SK-N-SH (cell line): ENCODE measurements at regions not wholly inside any gene's neighbourhood (a gene's known extent, or its start where the extent isn't known, plus 50 kb on each side); places are given as distances from the start of the nearest gene placed in this dataset.

ENCODE experiments used
- ELF1 ChIP-seq: IDR thresholded peaks from 2 replicates; pipeline ENCODE4 v1.4.0; 2012
- EP300 ChIP-seq, 2 experiments: IDR thresholded peaks; 2 replicates each; pipeline versions ENCODE4 v1.4.0 to v1.6.1; 2012; ENCODE audit warnings: borderline replicate concordance in 1 of 2, low read depth in 1 of 2, low read length in 1 of 2
- EZH2phosphoT487 ChIP-seq: fragments of 200-600 bp; sonication (generic); IDR thresholded peaks from 2 replicates; pipeline ENCODE4 v1.6.1; 2017; ENCODE audit warnings: low read depth, mixed run types, mild to moderate bottlenecking, antibody characterized with exemption, moderate library complexity, borderline replicate concordance
- GABPA ChIP-seq: IDR thresholded peaks from 2 replicates; pipeline ENCODE4 v1.4.0; 2012; ENCODE audit warnings: low read depth, mild to moderate bottlenecking
- POLR2AphosphoS5 ChIP-seq: IDR thresholded peaks from 2 replicates; pipeline ENCODE4 v1.6.1; 2012; ENCODE audit warnings: low read depth, low read length
- RAD21 ChIP-seq: IDR thresholded peaks from 2 replicates; pipeline ENCODE4 v1.6.1; 2012; ENCODE audit warnings: mild to moderate bottlenecking, low read length
- RCOR1 ChIP-seq: fragments of 150-350 bp; IDR thresholded peaks from 2 replicates; pipeline ENCODE4 v1.6.1; 2017; ENCODE audit warnings: antibody characterized with exemption, low read length
- TEAD4 ChIP-seq: IDR thresholded peaks from 2 replicates; pipeline ENCODE4 v1.4.0; 2012; ENCODE audit warnings: mild to moderate bottlenecking, borderline replicate concordance; ENCODE audit not compliant: insufficient read depth
- TF ChIP-seq, protein P1 (sequence below): fragments of 150-350 bp; IDR thresholded peaks from 2 replicates; pipeline ENCODE4 v1.6.1; 2016; ENCODE audit warnings: mild to moderate bottlenecking, low read depth, low read length
- TF ChIP-seq, protein P2 (sequence below): fragments of 200-600 bp; sonication (generic); IDR thresholded peaks from 2 replicates; pipeline ENCODE4 v1.6.1; 2017; ENCODE audit warnings: antibody characterized with exemption, mild to moderate bottlenecking, moderate library complexity
- TF ChIP-seq, protein P3 (sequence below): IDR thresholded peaks from 2 replicates; pipeline ENCODE4; 2012
- TF ChIP-seq, protein P4 (sequence below): IDR thresholded peaks from 2 replicates; pipeline ENCODE4 v1.4.0; 2012; ENCODE audit warnings: low read depth, borderline replicate concordance

DNA sequence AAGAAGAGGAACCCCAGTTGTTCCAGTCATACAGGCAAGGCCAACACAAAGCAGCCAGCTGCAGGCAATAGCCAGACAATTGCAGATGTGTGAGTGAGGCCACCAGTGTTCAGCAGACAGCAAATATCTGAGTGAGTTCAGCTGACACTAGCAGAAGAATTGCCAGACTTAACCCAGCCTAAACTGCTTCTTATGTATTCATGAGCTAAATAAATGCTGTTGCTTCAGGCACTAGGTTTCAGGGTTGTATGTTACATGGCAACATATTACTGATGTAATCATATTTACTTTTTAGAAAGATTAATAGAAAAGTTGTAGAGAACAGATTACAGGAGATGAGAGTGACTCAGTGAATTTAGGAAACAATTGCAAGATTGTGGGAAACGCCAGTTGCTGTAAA, 129.8 kb upstream of the CHODL start:
- TF ChIP-seq TEAD4: no peak
- TF ChIP-seq, protein P1, sequence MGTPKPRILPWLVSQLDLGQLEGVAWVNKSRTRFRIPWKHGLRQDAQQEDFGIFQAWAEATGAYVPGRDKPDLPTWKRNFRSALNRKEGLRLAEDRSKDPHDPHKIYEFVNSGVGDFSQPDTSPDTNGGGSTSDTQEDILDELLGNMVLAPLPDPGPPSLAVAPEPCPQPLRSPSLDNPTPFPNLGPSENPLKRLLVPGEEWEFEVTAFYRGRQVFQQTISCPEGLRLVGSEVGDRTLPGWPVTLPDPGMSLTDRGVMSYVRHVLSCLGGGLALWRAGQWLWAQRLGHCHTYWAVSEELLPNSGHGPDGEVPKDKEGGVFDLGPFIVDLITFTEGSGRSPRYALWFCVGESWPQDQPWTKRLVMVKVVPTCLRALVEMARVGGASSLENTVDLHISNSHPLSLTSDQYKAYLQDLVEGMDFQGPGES: no peak
- TF ChIP-seq POLR2AphosphoS5: no peak
- TF ChIP-seq, protein P2, sequence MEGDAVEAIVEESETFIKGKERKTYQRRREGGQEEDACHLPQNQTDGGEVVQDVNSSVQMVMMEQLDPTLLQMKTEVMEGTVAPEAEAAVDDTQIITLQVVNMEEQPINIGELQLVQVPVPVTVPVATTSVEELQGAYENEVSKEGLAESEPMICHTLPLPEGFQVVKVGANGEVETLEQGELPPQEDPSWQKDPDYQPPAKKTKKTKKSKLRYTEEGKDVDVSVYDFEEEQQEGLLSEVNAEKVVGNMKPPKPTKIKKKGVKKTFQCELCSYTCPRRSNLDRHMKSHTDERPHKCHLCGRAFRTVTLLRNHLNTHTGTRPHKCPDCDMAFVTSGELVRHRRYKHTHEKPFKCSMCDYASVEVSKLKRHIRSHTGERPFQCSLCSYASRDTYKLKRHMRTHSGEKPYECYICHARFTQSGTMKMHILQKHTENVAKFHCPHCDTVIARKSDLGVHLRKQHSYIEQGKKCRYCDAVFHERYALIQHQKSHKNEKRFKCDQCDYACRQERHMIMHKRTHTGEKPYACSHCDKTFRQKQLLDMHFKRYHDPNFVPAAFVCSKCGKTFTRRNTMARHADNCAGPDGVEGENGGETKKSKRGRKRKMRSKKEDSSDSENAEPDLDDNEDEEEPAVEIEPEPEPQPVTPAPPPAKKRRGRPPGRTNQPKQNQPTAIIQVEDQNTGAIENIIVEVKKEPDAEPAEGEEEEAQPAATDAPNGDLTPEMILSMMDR: no peak
- TF ChIP-seq EZH2phosphoT487: no peak
- TF ChIP-seq ELF1: no peak
- no peak for TF ChIP-seq EP300 (IDR thresholded peaks at IDR 0.05; ENCODE audit: borderline replicate concordance in 1 of 2, low read depth in 1 of 2, low read length in 1 of 2)
- no peak for TF ChIP-seq RCOR1
- TF ChIP-seq, protein P3, sequence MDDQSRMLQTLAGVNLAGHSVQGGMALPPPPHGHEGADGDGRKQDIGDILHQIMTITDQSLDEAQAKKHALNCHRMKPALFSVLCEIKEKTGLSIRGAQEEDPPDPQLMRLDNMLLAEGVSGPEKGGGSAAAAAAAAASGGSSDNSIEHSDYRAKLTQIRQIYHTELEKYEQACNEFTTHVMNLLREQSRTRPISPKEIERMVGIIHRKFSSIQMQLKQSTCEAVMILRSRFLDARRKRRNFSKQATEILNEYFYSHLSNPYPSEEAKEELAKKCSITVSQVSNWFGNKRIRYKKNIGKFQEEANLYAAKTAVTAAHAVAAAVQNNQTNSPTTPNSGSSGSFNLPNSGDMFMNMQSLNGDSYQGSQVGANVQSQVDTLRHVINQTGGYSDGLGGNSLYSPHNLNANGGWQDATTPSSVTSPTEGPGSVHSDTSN: no peak
- no peak for TF ChIP-seq GABPA
- TF ChIP-seq, protein P4, sequence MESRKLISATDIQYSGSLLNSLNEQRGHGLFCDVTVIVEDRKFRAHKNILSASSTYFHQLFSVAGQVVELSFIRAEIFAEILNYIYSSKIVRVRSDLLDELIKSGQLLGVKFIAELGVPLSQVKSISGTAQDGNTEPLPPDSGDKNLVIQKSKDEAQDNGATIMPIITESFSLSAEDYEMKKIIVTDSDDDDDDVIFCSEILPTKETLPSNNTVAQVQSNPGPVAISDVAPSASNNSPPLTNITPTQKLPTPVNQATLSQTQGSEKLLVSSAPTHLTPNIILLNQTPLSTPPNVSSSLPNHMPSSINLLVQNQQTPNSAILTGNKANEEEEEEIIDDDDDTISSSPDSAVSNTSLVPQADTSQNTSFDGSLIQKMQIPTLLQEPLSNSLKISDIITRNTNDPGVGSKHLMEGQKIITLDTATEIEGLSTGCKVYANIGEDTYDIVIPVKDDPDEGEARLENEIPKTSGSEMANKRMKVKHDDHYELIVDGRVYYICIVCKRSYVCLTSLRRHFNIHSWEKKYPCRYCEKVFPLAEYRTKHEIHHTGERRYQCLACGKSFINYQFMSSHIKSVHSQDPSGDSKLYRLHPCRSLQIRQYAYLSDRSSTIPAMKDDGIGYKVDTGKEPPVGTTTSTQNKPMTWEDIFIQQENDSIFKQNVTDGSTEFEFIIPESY: no peak
- no peak for TF ChIP-seq RAD21
